ENCODE measurements at regions not wholly inside any gene's neighbourhood (a gene's known extent, or its start where the extent isn't known, plus 50 kb on each side); places are given as distances from the start of the nearest gene placed in this dataset.
"Not testable (repeated sequence)": the region's sequence is repeated elsewhere in the genome, so short reads cannot be mapped to it uniquely, and the experiment has no call there.

- no peak for DNase-seq
Observed at GRCh38 chr6:169921217-169921616, 169.8 kb downstream of the ERMARD start.

- DNase-seq: no peak
Observed at GRCh38 chr6:169920359-169921020, 169.1 kb downstream of the ERMARD start.

GRCh38 chr6:169918954-169919549 is 167.6 kb downstream of the ERMARD start:
- DNase-seq: no peak

GRCh38 chr6:169918239-169918953 is 167.0 kb downstream of the ERMARD start:
- no peak for DNase-seq

DNA sequence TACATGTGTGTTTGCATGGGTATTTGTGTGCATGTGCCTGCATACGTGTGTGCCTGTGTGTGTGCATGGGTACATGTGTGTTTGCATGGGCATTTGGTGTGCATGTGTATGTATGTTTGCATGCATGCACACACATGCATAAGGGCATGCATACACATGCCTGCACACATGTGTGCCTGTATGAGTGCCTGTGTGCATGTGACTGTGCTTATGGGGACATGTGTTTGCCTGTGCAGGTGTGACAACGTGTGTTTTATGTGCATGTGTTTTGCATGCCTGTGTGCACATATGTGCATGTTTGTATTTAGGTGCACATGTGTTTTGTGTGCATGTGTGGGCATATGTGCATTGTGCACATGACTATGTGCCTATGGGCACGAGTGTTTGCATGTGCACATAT is 165.7 kb downstream of the ERMARD start:
- no peak for DNase-seq

GRCh38 chr6:169915769-169916550 is 164.5 kb downstream of the ERMARD start:
- no peak for DNase-seq

DNA sequence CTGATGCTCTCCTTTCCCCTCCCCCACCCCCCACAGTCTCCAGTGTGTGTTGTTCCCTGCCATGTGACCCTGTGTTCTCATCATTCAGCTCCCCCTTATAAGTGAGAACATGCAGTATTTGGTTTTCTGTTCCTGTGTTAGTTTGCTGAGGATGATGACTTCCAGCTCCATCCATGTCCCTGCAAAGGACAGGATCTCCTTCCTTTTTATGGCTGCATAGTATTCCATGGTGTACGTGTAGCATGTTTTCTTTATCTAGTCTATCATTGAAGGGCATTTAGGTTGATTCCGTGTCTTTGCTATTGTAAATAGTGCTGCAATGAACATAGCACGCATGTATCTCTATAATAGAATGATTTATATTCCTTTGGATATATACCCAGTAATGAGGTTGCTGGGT is 162.3 kb downstream of the ERMARD start:
- DNase-seq: not testable (repeated sequence)

- no peak for DNase-seq
Observed at GRCh38 chr6:169913096-169913638, 161.7 kb downstream of the ERMARD start.

DNA sequence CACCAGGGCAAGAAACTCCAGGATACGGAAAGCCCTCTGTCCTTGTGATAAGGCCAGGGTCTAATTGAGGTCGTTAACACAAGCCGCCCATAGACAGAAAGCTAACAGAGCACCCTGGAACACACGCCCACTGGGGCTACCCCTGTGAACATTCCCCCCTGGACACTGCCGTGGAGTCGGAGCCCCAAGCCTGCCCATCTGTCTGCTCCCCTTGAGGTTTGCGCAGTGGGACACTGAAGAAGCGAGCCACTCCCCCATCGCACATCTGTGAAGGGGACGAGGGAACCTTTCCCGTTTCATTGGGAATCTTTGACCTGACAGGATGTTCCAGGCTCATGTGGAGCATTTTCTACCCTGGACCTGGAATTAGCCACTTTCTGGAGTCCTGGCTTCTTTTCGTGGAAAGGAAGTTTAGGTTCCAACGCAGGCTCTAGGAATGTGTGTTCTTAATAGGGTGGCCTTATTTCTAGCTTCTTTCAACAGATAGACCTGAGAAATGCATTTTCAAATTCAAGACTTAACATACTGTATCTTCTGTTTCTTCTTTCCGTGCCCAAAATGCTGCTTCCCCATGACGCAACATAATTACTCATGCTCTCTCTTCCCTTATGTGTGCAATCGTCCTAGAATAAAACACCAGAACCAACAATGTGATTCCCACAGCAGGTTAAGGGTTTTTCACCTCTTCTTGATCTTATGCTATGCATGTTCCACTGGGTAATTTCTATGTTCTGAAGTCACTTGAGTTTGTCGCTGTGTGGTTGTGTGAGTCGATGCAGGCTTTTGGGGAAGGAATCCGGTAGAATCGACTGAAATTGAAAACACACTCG is 161.1 kb downstream of the ERMARD start:
- no peak for DNase-seq

DNA sequence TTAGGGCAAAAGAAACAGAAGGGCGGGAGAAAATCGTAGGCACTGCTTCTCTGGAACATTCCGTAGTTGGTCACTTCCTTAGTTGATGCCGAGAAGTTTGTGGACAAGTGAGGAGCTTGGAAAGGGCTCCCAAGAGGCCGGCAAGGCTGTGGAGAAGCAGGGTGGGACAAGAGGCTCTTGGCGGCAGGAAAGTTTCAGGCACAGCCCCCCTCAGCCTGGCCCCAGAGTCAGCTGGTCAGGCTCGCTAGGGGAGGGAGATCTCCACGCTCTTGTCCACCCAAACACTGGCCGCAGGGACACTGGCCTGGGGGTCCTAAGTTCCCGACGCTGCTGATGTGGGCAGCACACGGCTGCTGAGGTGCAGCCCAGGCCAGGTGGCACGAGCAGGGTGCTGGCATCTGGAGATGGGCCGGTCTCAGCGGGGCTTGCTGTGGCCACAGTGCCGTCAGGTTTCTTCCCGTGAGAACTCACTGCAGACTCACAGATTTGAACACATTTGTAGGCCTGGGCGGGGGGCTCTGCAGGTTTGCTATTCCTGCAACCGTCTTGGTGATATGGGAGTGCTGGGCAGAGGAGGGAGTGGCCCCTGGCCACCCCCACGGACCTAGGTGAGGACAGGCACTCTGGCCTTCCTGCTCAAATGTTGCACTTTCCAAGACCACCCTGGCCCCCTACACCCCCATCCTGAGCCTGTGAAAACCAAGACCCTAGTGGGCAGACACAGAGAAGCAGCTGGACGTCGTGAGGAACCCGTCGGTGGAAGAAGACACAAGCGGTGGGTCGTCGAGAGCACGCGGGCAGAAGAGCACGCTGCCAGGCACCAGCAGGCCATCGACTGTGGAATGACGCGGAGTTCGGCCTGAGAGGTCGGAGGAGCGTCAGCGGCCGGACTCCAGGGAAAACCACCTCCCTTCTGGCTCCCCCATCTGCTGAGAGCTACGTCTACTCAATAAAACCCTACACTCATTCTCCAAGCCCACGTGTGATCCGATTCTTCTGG is 160.1 kb downstream of the ERMARD start:
- DNase-seq: no peak

GRCh38 chr6:169909113-169909512 is 157.7 kb downstream of the ERMARD start:
- no peak for DNase-seq

GRCh38 chr6:169908403-169908933 is 157.0 kb downstream of the ERMARD start:
- DNase-seq: no peak

- no peak for DNase-seq
Observed at GRCh38 chr6:169907419-169908115, 156.1 kb downstream of the ERMARD start.

DNA sequence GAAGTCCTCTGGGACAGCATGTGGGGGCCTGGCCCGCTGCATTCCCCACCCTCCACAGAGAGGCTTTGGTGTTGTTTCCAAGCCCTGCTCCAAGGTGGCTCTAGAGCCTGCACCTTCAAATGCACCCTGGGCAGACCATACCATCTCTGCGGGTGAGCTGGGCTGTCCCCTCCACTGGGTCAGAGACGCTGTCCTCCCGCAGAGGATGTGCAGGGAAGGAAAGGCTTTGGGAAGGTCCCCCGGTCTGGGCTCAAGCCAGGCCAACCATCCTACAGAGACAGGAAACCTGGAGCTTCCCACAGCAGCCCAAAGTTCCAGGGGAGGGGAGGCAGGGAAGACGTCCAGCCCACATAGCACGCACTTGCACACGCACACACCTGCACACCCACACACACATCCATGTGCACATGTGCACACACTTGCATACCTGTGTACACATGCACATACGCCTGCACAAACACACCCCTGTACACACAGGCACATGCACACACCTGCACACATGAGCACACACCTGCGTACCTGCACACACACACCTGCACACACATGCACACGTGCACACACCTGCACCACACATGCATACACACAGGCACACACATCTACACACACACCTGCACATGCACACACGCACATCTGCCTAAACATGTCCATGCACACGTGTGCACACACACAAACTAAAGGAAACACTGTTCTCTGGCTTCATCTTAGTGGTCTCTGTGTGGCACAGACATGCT is 155.4 kb downstream of the ERMARD start:
- DNase-seq: no peak

- no peak for DNase-seq
Observed at GRCh38 chr6:169906004-169906687, 154.7 kb downstream of the ERMARD start.

DNA sequence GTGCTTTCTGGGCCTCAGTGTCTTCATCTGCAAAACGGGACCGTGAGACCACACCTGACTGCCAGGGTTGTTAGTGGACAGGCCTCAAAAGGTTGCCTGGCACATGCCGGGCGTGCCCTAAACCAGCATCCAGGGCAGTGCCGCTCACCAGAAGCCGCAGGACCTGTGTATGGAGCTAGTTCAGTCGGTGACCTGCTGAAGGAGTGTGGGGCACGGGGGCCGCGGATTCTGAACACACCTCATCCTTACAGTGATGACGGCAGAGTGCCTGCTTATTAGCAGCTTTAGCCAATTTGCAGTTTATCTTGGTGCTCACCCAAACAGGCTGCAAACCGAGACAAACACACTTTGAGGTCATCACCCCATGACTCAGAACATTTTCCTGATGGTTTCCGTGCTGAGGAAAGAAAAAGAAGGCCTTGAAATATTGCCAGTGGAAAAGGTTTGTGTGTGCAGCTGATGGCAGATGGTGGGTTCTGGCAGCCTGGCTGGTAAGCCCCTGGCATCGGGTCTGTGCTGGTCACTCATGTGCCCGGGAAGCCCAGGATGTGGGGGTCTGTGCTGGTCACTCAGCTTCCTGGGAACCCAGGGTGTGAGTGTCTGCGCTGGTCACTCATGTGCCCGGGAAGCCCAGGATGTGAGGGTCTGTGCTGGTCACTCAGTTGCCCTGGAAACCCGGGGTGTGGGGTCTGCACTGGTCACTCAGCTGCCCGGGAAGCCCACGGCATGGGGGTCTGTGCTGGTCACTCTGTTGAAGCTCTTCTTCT is 153.8 kb downstream of the ERMARD start:
- peak; percentile 18 for DNase-seq
